ENCODE measurements at regions not wholly inside any gene's neighbourhood (a gene's known extent, or its start where the extent isn't known, plus 50 kb on each side); places are given as distances from the start of the nearest gene placed in this dataset.

DNA sequence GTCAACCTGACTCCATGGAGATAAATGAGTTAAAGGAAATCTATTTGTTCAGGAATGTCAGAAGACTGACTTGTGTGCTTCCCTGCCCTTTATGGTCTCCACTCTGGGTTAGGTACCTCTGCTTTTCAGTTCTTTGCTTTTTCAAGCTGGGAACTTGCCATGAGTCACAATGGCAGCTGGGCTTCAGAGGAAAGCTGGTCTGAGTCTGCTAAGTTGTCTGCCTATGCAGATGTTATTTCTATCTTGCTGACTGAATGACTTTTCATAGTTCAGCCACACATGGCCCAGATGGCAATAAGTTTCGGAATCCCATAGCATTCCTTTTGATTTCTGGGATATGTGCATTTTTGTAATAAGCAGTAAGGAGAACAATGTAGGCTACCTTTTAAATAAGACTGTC is 337.9 kb upstream of the FGF13 start:
- TF ChIP-seq CTCF (IDR thresholded peaks at IDR 0.05) = no peak
- no peaks in the 10 kb centered on the region for H3K9me3 ChIP-seq
- no peak for DNase-seq
- no peaks in the 10 kb centered on the region for H3K4me1 ChIP-seq
- H3K27me3 ChIP-seq (ENCODE audit: insufficient read depth in 3 of 3, low read length in 2 of 3) = no peaks in the 10 kb centered on the region
- H3K36me3 ChIP-seq (ENCODE audit: insufficient read depth in 1 of 2, low read depth in 1 of 2) = no peaks in the 10 kb centered on the region
- no peak overlapping the region for H3K4me3 ChIP-seq
- no peak overlapping the region for H3K27ac ChIP-seq
- intact Hi-C loops (cut with DNase I) = no loop called here
- no peak for ATAC-seq
- WGBS, 3 donors = 67 to 91% (median 82%) methylated on average over 1 of the region's 1 CpG

GRCh38 chrX:139044680-139045079 is 333.2 kb upstream of the FGF13 start:
- TF ChIP-seq CTCF (IDR thresholded peaks at IDR 0.05) = no peak
- H3K36me3 ChIP-seq (ENCODE audit: insufficient read depth in 1 of 2, low read depth in 1 of 2) = no peaks in the 10 kb centered on the region
- no peak for DNase-seq
- WGBS, 3 donors = 75 to 97% (median 96%) methylated on average over 6 of the region's 6 CpGs
- H3K4me1 ChIP-seq = no peaks in the 10 kb centered on the region
- no peak overlapping the region for H3K4me3 ChIP-seq
- no peaks in the 10 kb centered on the region for H3K27me3 ChIP-seq (ENCODE audit: insufficient read depth in 3 of 3, low read length in 2 of 3)
- no peak for ATAC-seq
- no peak overlapping the region for H3K27ac ChIP-seq
- intact Hi-C loops (cut with DNase I) = no loop called here
- H3K9me3 ChIP-seq = no peaks in the 10 kb centered on the region

GRCh38 chrX:139039041-139039440 is 327.5 kb upstream of the FGF13 start:
- no peak for TF ChIP-seq CTCF (IDR thresholded peaks at IDR 0.05)
- H3K36me3 ChIP-seq (ENCODE audit: insufficient read depth in 1 of 2, low read depth in 1 of 2) = no peaks in the 10 kb centered on the region
- H3K27me3 ChIP-seq (ENCODE audit: insufficient read depth in 3 of 3, low read length in 2 of 3) = no peaks in the 10 kb centered on the region
- no peaks in the 10 kb centered on the region for H3K4me1 ChIP-seq
- ATAC-seq = no peak
- no peak for DNase-seq
- intact Hi-C loops (cut with DNase I) = no loop called here
- no peak overlapping the region for H3K4me3 ChIP-seq
- H3K9me3 ChIP-seq = no peaks in the 10 kb centered on the region
- H3K27ac ChIP-seq = no peak overlapping the region

DNA sequence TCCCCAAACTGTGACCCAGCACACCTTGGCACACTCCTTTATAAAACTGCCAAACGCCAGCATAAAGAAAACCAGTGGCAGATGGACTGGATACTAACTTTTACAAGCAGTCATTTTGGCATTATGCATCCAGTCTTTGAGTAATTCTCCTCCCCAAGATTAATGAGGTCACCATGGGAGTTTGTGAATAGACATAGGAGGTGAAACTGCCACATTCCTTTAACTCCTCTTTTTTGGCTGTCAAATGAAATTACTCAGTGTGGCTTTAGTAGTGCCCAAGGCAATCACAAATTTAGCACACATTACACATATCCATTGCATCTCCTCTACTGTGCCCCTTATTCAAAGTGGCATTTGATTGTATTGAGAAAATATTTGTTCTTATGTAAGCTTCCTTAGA is 315.3 kb upstream of the FGF13 start:
- TF ChIP-seq CTCF (IDR thresholded peaks at IDR 0.05) = no peak
- intact Hi-C loops (cut with DNase I) = no loop called here
- ATAC-seq (no peak), DNase-seq (no peak)
- Histone ChIP-seq H3K27me3 (ENCODE audit: insufficient read depth in 3 of 3, low read length in 2 of 3) (no peaks in the 10 kb centered on the region), H3K4me3 (no peak overlapping the region), H3K4me1 (no peaks in the 10 kb centered on the region), H3K36me3 (ENCODE audit: insufficient read depth in 1 of 2, low read depth in 1 of 2) (no peaks in the 10 kb centered on the region), H3K27ac (no peak overlapping the region), H3K9me3 (no peaks in the 10 kb centered on the region)
- 23 to 57% (median 33%) methylated on average over 1 of the region's 1 CpG for WGBS, 3 donors

DNA sequence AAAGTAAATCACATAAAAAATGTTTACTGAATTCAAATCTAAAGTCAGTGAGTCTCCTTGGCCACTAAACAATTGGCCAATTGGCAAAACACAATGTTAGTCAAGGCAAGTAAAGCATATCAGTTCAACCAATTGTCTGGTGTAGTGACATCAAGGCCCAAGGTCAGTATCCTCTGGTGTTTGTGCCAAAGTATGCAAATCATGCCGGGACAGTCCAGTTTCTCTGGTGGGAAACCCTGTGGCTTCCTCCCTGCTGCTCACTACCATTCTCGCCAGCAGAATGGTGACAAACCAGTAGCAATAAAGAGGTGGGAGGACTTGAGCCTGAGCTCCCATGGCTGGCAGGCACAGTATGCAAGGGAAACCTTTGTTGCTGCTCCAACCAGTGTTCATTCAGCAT is 314.9 kb upstream of the FGF13 start:
- WGBS, 3 donors = 34 to 38% (median 34%) methylated on average over 2 of the region's 2 CpGs
- Histone ChIP-seq H3K27ac (no peak overlapping the region), H3K4me1 (no peaks in the 10 kb centered on the region), H3K9me3 (no peaks in the 10 kb centered on the region), H3K27me3 (ENCODE audit: insufficient read depth in 3 of 3, low read length in 2 of 3) (no peaks in the 10 kb centered on the region), H3K36me3 (ENCODE audit: insufficient read depth in 1 of 2, low read depth in 1 of 2) (no peaks in the 10 kb centered on the region), H3K4me3 (no peak overlapping the region)
- DNase-seq (no peak), ATAC-seq (peak in 1 of 4 donors; percentile 34)
- intact Hi-C loops (cut with DNase I) = no loop called here
- TF ChIP-seq CTCF (IDR thresholded peaks at IDR 0.05) = no peak

Data from psoas muscle (tissue), 7 donors.